OCI-LY1 (cell line): ENCODE measurements at regions not wholly inside any gene's neighbourhood (a gene's known extent, or its start where the extent isn't known, plus 50 kb on each side); places are given as distances from the start of the nearest gene placed in this dataset.

Experiments
- H2AFZ ChIP-seq: fragments of 200-600 bp; sonication (generic), shearing (Covaris generic); 2 replicates; pipeline ENCODE4 v1.6.0; 2014; ENCODE audit warnings: antibody characterized with exemption, mild to moderate bottlenecking, low read length
- H3F3A ChIP-seq: fragments of 200-600 bp; sonication (generic), shearing (Covaris generic); 2 replicates; pipeline ENCODE4 v1.6.0; 2014; ENCODE audit warnings: mild to moderate bottlenecking, antibody characterized with exemption, low read length, moderate library complexity; ENCODE audit not compliant: insufficient read depth
- H3K27ac ChIP-seq: fragments of 200-600 bp; sonication (generic); 2 replicates; pipeline ENCODE4 v1.5.1; 2014; ENCODE audit warnings: low read length, mixed run types, mild to moderate bottlenecking, low read depth; ENCODE audit not compliant: poor library complexity, severe bottlenecking
- H3K27me3 ChIP-seq: fragments of 200-600 bp; sonication (generic); 2 replicates; pipeline ENCODE4 v1.6.0; 2014; ENCODE audit warnings: antibody characterized with exemption, mild to moderate bottlenecking, low read length, moderate library complexity; ENCODE audit not compliant: insufficient read depth
- H3K36me3 ChIP-seq: fragments of 200-600 bp; sonication (generic); 2 replicates; pipeline ENCODE4 v1.6.1; 2014; ENCODE audit warnings: mild to moderate bottlenecking, antibody characterized with exemption, low read length, moderate library complexity, mixed read lengths; ENCODE audit not compliant: insufficient read depth
- H3K4me1 ChIP-seq: fragments of 200-600 bp; sonication (generic); 2 replicates; pipeline ENCODE4 v1.5.1; 2014; ENCODE audit warnings: mild to moderate bottlenecking, low read length, moderate library complexity; ENCODE audit not compliant: insufficient read depth, severe bottlenecking
- H3K4me2 ChIP-seq: fragments of 200-600 bp; sonication (generic), shearing (Covaris generic); 2 replicates; pipeline ENCODE4 v1.6.1; 2014; ENCODE audit warnings: low read length
- H3K4me3 ChIP-seq: fragments of 200-600 bp; sonication (generic); 2 replicates; pipeline ENCODE4 v1.5.1; 2014; ENCODE audit warnings: low read length, low read depth, mild to moderate bottlenecking, mixed read lengths; ENCODE audit not compliant: poor library complexity, severe bottlenecking
- H3K79me2 ChIP-seq: fragments of 200-600 bp; shearing (Covaris generic); 2 replicates; pipeline ENCODE4 v1.6.1; 2016; ENCODE audit warnings: mixed run types, low read length, mixed read lengths; ENCODE audit not compliant: insufficient read depth
- H3K9ac ChIP-seq: fragments of 200-600 bp; sonication (generic), shearing (Covaris generic); 2 replicates; pipeline ENCODE4 v1.6.1; 2014; ENCODE audit warnings: mild to moderate bottlenecking, low read length, mixed read lengths
- H3K9me2 ChIP-seq: fragments of 200-600 bp; sonication (generic), shearing (Covaris generic); 2 replicates; pipeline ENCODE4 v1.6.1; 2014; ENCODE audit warnings: low read depth, mild to moderate bottlenecking, low read length, mixed read lengths
- H3K9me3 ChIP-seq: fragments of 200-600 bp; shearing (Covaris generic); 2 replicates; pipeline ENCODE4 v1.6.1; 2014; ENCODE audit warnings: low read length, mixed read lengths
- H4K20me1 ChIP-seq: fragments of 200-600 bp; sonication (generic), shearing (Covaris generic); 2 replicates; pipeline ENCODE4 v1.6.0; 2016; ENCODE audit warnings: mild to moderate bottlenecking, low read length; ENCODE audit not compliant: insufficient read depth
- CTCF ChIP-seq: fragments of 200-600 bp; sonication (generic), shearing (Covaris generic); IDR thresholded peaks from 2 replicates; pipeline ENCODE4 v1.5.1; 2017; ENCODE audit warnings: mild to moderate bottlenecking, antibody characterized with exemption, low read length, moderate library complexity, mixed read lengths
- EZH2 ChIP-seq: fragments of 200-600 bp; sonication (generic), shearing (Covaris generic); IDR thresholded peaks from 2 replicates; pipeline ENCODE4 v1.8.0; 2017; ENCODE audit warnings: borderline replicate concordance, mixed run types, mild to moderate bottlenecking, antibody characterized with exemption, low read length, moderate library complexity, mixed read lengths

DNA sequence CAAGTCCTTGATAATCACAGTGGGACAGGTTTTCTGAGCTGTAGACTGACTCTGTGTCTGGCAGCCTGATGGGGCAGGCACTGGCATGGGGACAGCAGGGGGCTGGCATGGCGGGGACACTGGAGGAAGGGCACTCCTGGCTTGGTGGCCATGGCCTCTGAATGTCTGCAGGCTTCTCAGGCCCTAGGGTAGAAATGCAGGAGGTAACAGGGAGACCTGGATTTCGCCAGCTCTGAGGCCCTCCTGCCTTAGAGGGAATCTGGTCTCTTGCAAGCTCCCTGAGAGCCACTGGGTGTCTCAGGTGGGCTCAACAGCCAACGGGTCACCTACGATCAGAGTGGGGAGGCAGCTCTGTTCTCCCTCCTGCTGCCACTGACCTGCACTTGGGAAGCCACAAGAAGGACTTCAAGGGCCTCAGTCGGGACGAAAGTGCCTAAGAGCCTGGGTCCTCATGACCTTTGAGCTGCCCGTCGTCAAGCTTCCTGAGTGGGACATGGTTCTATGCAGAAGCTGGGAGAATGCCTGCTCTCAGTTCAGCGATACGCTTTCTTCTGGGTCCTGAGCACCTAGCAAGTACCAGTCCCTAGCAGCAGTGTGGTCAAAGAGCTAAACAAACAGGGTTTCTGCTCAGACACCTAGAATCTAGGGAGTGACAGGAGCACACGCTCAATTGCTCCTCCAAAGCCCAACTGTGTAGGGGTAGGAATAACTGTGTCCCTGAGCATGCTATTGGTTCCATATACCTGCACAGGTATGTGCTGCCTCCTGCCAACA lies 569.0 kb downstream of the PTPRU start:
- no peak overlapping the region for H2AFZ ChIP-seq
- H3K9me2 ChIP-seq = no peaks in the 10 kb centered on the region
- no peaks in the 10 kb centered on the region for H4K20me1 ChIP-seq
- H3K9me3 ChIP-seq = no peaks in the 10 kb centered on the region
- no peak for TF ChIP-seq EZH2
- H3K9ac ChIP-seq = no peak overlapping the region
- H3K27ac ChIP-seq = no peak overlapping the region
- H3K4me2 ChIP-seq = no peak overlapping the region
- no peaks in the 10 kb centered on the region for H3K79me2 ChIP-seq
- 0 out of 2 replicates have a peak, but pooled peaks cover 5% of the 10 kb centered on the region for H3K27me3 ChIP-seq
- H3K4me3 ChIP-seq = no peak overlapping the region
- no peaks in the 10 kb centered on the region for H3K4me1 ChIP-seq
- H3K36me3 ChIP-seq = no peaks in the 10 kb centered on the region
- no peaks in the 10 kb centered on the region for H3F3A ChIP-seq

DNA sequence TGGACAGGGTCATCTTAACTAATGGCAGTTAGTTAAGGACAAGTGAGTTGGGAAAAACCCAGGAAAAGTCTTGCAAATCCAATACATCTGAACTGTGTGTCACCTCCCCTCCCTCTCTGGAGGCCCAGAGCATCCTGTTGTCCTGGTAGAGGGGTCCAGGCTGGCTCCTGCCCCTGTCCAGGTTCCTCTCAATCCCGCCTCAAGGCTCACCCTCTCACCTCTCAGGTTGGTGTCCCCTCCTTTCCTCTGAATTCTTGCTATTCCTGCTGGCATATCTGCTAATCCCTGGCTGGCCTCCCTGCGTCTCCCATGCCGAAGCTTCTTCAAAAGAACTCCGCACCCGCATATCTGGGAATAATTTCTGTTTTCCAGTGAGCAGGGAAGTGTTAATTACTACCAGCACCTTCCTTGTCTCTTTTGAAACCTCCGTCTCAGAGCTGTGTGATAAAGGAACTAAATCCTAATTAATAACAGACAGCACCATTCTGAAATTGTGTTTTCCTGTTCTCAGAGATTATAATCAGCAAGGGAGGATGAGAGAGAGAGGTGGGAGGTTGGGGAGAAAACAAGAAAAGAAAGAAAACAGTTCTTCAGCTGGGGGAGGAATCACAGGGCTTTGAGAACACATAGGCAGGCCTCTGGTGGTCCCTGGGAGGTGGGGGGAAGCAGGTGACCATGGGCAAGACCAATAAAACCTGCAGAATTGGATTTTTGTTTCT lies 568.0 kb downstream of the PTPRU start:
- H3K36me3 ChIP-seq = no peaks in the 10 kb centered on the region
- no peak overlapping the region for H3K9ac ChIP-seq
- no peaks in the 10 kb centered on the region for H3K4me1 ChIP-seq
- no peak overlapping the region for H3K4me2 ChIP-seq
- H3K4me3 ChIP-seq = no peak overlapping the region
- no peaks in the 10 kb centered on the region for H4K20me1 ChIP-seq
- H3K9me3 ChIP-seq = no peaks in the 10 kb centered on the region
- H3K79me2 ChIP-seq = no peaks in the 10 kb centered on the region
- no peaks in the 10 kb centered on the region for H3F3A ChIP-seq
- no peak for TF ChIP-seq EZH2
- TF ChIP-seq CTCF = no peak
- H2AFZ ChIP-seq = no peak overlapping the region
- H3K9me2 ChIP-seq = no peaks in the 10 kb centered on the region
- 0 out of 2 replicates have a peak, but pooled peaks cover 5% of the 10 kb centered on the region for H3K27me3 ChIP-seq
- H3K27ac ChIP-seq = no peak overlapping the region

DNA sequence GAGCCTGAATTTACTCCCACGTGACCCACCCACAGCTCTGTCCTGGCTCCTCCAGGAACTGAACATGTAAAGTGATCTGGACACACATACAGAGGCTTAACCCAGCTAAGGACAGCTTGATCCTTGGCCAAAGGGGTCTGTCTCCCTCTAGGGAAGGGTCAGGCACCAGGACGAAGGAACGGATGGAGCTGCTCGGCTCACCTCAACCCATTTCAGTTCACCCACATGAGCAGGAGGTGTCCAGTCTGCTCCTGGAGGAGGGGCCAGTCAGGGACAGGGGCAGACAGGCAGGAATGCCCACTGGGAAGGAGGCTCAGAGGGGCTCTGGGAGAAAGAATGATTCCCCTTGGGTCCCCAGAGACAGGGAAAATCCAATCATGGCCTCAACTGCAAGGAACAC lies 567.2 kb downstream of the PTPRU start:
- Histone ChIP-seq H4K20me1 (no peaks in the 10 kb centered on the region), H3K9me2 (no peaks in the 10 kb centered on the region), H3K9me3 (no peaks in the 10 kb centered on the region), H3K79me2 (no peaks in the 10 kb centered on the region), H3K27me3 (0 out of 2 replicates have a peak, but pooled peaks cover 5% of the 10 kb centered on the region), H3K27ac (no peak overlapping the region), H3K36me3 (no peaks in the 10 kb centered on the region), H3K4me3 (no peak overlapping the region), H2AFZ (no peak overlapping the region), H3F3A (no peaks in the 10 kb centered on the region), H3K9ac (no peak overlapping the region), H3K4me1 (no peaks in the 10 kb centered on the region), H3K4me2 (no peak overlapping the region)
- TF ChIP-seq EZH2 = no peak
- TF ChIP-seq CTCF = no peak
